ENCODE measurements at regions not wholly inside any gene's neighbourhood (a gene's known extent, or its start where the extent isn't known, plus 50 kb on each side); places are given as distances from the start of the nearest gene placed in this dataset.

- no peak overlapping the region for H3K27ac ChIP-seq
- in situ Hi-C loops (cut with MboI; ENCODE audit: low pct_ligation_motif_present in 1 of 4, low pct_unique_long_range_greater_than_20kb in 1 of 4, low sequenced_read_pairs in 3 of 4) (loop anchor here in 1 of 4 donors (25.0 kb wide), 1 partner anchor 488 kb away; no protein-coding TSS in a partner anchor), intact Hi-C loops (cut with DNase I; ENCODE audit: low total_unique reads) (no loop called here)
- H3K36me3 ChIP-seq = no peaks in the 10 kb centered on the region
- no peaks in the 10 kb centered on the region for H3K27me3 ChIP-seq
- DNase-seq = no peak
- TF ChIP-seq CTCF (IDR thresholded peaks at IDR 0.05) = no peak
- TF ChIP-seq POLR2A (IDR thresholded peaks at IDR 0.05) = no peak
- TF ChIP-seq POLR2AphosphoS5 (IDR thresholded peaks at IDR 0.05) = no peak
- TF ChIP-seq EP300 (IDR thresholded peaks at IDR 0.05; ENCODE audit: low read depth) = no peak
- no peaks in the 10 kb centered on the region for H3K9me3 ChIP-seq
- H3K4me1 ChIP-seq = peaks cover 0 to 4% (median 0%) of the 10 kb centered on the region in 4 donors
- no peak overlapping the region for H3K4me3 ChIP-seq
Measured at GRCh38 chr7:85525676-85526075, 338.8 kb upstream of the SEMA3D start.

GRCh38 chr7:85522070-85522469 is 335.2 kb upstream of the SEMA3D start:
- H3K27ac ChIP-seq = no peak overlapping the region
- H3K4me3 ChIP-seq = no peak overlapping the region
- no peaks in the 10 kb centered on the region for H3K27me3 ChIP-seq
- no peaks in the 10 kb centered on the region for H3K36me3 ChIP-seq
- H3K4me1 ChIP-seq = peaks cover 0 to 4% (median 0%) of the 10 kb centered on the region in 4 donors
- TF ChIP-seq EP300 (IDR thresholded peaks at IDR 0.05; ENCODE audit: low read depth) = no peak
- DNase-seq = no peak
- in situ Hi-C loops (cut with MboI; ENCODE audit: low pct_ligation_motif_present in 1 of 4, low pct_unique_long_range_greater_than_20kb in 1 of 4, low sequenced_read_pairs in 3 of 4) = no loop called here
- WGBS, 2 donors (ENCODE audit: low coverage in 1 of 2) = 65 to 81% methylated on average over 4 of the region's 4 CpGs
- intact Hi-C loops (cut with DNase I; ENCODE audit: low total_unique reads) = no loop called here
- no peaks in the 10 kb centered on the region for H3K9me3 ChIP-seq

GRCh38 chr7:85521108-85521694 is 334.3 kb upstream of the SEMA3D start:
- 33 to 34% methylated on average over 3 of the region's 3 CpGs for WGBS, 2 donors (ENCODE audit: low coverage in 1 of 2)
- Histone ChIP-seq H3K9me3 (no peaks in the 10 kb centered on the region), H3K4me3 (no peak overlapping the region), H3K36me3 (no peaks in the 10 kb centered on the region), H3K4me1 (peaks cover 0 to 4% (median 0%) of the 10 kb centered on the region in 4 donors), H3K27me3 (no peaks in the 10 kb centered on the region), H3K27ac (no peak overlapping the region)
- in situ Hi-C loops (cut with MboI; ENCODE audit: low pct_ligation_motif_present in 1 of 4, low pct_unique_long_range_greater_than_20kb in 1 of 4, low sequenced_read_pairs in 3 of 4) = no loop called here
- TF ChIP-seq POLR2AphosphoS5 (IDR thresholded peaks at IDR 0.05) (no peak), POLR2A (IDR thresholded peaks at IDR 0.05) (no peak), CTCF (IDR thresholded peaks at IDR 0.05) (no peak), EP300 (IDR thresholded peaks at IDR 0.05; ENCODE audit: low read depth) (no peak)
- no peak for DNase-seq
- intact Hi-C loops (cut with DNase I; ENCODE audit: low total_unique reads) = no loop called here

- intact Hi-C loops (cut with DNase I; ENCODE audit: low total_unique reads) = no loop called here
- Histone ChIP-seq H3K4me3 (no peak overlapping the region), H3K27me3 (no peaks in the 10 kb centered on the region), H3K9me3 (no peaks in the 10 kb centered on the region), H3K27ac (no peak overlapping the region), H3K36me3 (no peaks in the 10 kb centered on the region), H3K4me1 (peaks cover 0 to 4% (median 0%) of the 10 kb centered on the region in 4 donors)
- in situ Hi-C loops (cut with MboI; ENCODE audit: low pct_ligation_motif_present in 1 of 4, low pct_unique_long_range_greater_than_20kb in 1 of 4, low sequenced_read_pairs in 3 of 4) = no loop called here
- TF ChIP-seq POLR2A (IDR thresholded peaks at IDR 0.05) (no peak), CTCF (IDR thresholded peaks at IDR 0.05) (no peak), POLR2AphosphoS5 (IDR thresholded peaks at IDR 0.05) (no peak), EP300 (IDR thresholded peaks at IDR 0.05; ENCODE audit: low read depth) (no peak)
- DNase-seq = no peak
Measured at GRCh38 chr7:85520175-85520574, 333.3 kb upstream of the SEMA3D start.

- no peak overlapping the region for H3K4me3 ChIP-seq
- no peaks in the 10 kb centered on the region for H3K27me3 ChIP-seq
- TF ChIP-seq POLR2AphosphoS5 (IDR thresholded peaks at IDR 0.05) = no peak
- 83% methylated on average over 2 of the region's 2 CpGs; no CpG with 5 or more reads in 1 of the 2 donors for WGBS, 2 donors (ENCODE audit: low coverage in 1 of 2)
- in situ Hi-C loops (cut with MboI; ENCODE audit: low pct_ligation_motif_present in 1 of 4, low pct_unique_long_range_greater_than_20kb in 1 of 4, low sequenced_read_pairs in 3 of 4) = no loop called here
- no peak overlapping the region for H3K27ac ChIP-seq
- H3K9me3 ChIP-seq = no peaks in the 10 kb centered on the region
- peaks cover 0 to 4% (median 0%) of the 10 kb centered on the region in 4 donors for H3K4me1 ChIP-seq
- intact Hi-C loops (cut with DNase I; ENCODE audit: low total_unique reads) = no loop called here
- no peaks in the 10 kb centered on the region for H3K36me3 ChIP-seq
- no peak for DNase-seq
Measured at GRCh38 chr7:85516675-85517074, 329.8 kb upstream of the SEMA3D start.
